ENCODE measurements at regions not wholly inside any gene's neighbourhood (a gene's known extent, or its start where the extent isn't known, plus 50 kb on each side); places are given as distances from the start of the nearest gene placed in this dataset.

- DNase-seq (ENCODE audit: low spot score): no peak
Measured at GRCh38 chr11:91755951-91756707, 468.5 kb upstream of the FAT3 start.

GRCh38 chr11:91755526-91755925, 469.1 kb upstream of the FAT3 start:
- DNase-seq (ENCODE audit: low spot score): no peak

- DNase-seq (ENCODE audit: low spot score): no peak
Measured at GRCh38 chr11:91749251-91749650, 475.4 kb upstream of the FAT3 start.

GRCh38 chr11:91742155-91742554, 482.5 kb upstream of the FAT3 start:
- DNase-seq (ENCODE audit: low spot score): no peak

- no peak for DNase-seq (ENCODE audit: low spot score)
Measured at GRCh38 chr11:91731051-91731450, 493.6 kb upstream of the FAT3 start.

GRCh38 chr11:91730620-91731019, 494.0 kb upstream of the FAT3 start:
- no peak for DNase-seq (ENCODE audit: low spot score)

- DNase-seq (ENCODE audit: low spot score): no peak
Measured at GRCh38 chr11:91730057-91730456, 494.6 kb upstream of the FAT3 start.

- no peak for DNase-seq (ENCODE audit: low spot score)
Measured at GRCh38 chr11:91717169-91717568, 507.4 kb upstream of the FAT3 start.

- no peak for DNase-seq (ENCODE audit: low spot score)
Measured at GRCh38 chr11:91707652-91708482, 516.8 kb upstream of the FAT3 start.

GRCh38 chr11:91703042-91703441, 521.6 kb upstream of the FAT3 start:
- no peak for DNase-seq (ENCODE audit: low spot score)

- no peak for DNase-seq (ENCODE audit: low spot score)
Measured at GRCh38 chr11:91700854-91701253, 523.8 kb upstream of the FAT3 start.

- no peak for DNase-seq (ENCODE audit: low spot score)
Measured at GRCh38 chr11:91698845-91699244, 525.8 kb upstream of the FAT3 start.

- DNase-seq (ENCODE audit: low spot score): no peak
Measured at GRCh38 chr11:91694331-91694730, 530.3 kb upstream of the FAT3 start.

- no peak for DNase-seq (ENCODE audit: low spot score)
Measured at GRCh38 chr11:91691872-91692271, 532.7 kb upstream of the FAT3 start.

- DNase-seq (ENCODE audit: low spot score): no peak
Measured at GRCh38 chr11:91688672-91689071, 535.9 kb upstream of the FAT3 start.

GRCh38 chr11:91686700-91687099, 537.9 kb upstream of the FAT3 start:
- no peak for DNase-seq (ENCODE audit: low spot score)

GRCh38 chr11:91686281-91686680, 538.3 kb upstream of the FAT3 start:
- no peak for DNase-seq (ENCODE audit: low spot score)

GRCh38 chr11:91673705-91674104, 550.9 kb upstream of the FAT3 start:
- no peak for DNase-seq (ENCODE audit: low spot score)

GRCh38 chr11:91664521-91664920, 560.1 kb upstream of the FAT3 start:
- DNase-seq (ENCODE audit: low spot score): no peak

- DNase-seq (ENCODE audit: low spot score): no peak
Measured at GRCh38 chr11:91660036-91660435, 564.6 kb upstream of the FAT3 start.

- no peak for DNase-seq (ENCODE audit: low spot score)
Measured at GRCh38 chr11:91654686-91655085, 569.9 kb upstream of the FAT3 start.

- DNase-seq (ENCODE audit: low spot score): no peak
Measured at GRCh38 chr11:91653079-91653754, 571.4 kb upstream of the FAT3 start.

GRCh38 chr11:91650802-91651201, 573.8 kb upstream of the FAT3 start:
- no peak for DNase-seq (ENCODE audit: low spot score)
